ENCODE measurements at regions not wholly inside any gene's neighbourhood (a gene's known extent, or its start where the extent isn't known, plus 50 kb on each side); places are given as distances from the start of the nearest gene placed in this dataset.

- TF ChIP-seq CTCF (IDR thresholded peaks at IDR 0.05) (no peak), ZNF263 (CRISPR knock-in tag; IDR thresholded peaks at IDR 0.05; ENCODE audit: low read depth) (no peak)
These were observed 418.2 kb downstream of the BCAT1 start for GRCh38 chr12:24530689-24531088.

All from WTC11 (cell line).